ENCODE measurements at regions not wholly inside any gene's neighbourhood (a gene's known extent, or its start where the extent isn't known, plus 50 kb on each side); places are given as distances from the start of the nearest gene placed in this dataset.
"Not testable (repeated sequence)": the region's sequence is repeated elsewhere in the genome, so short reads cannot be mapped to it uniquely, and the experiment has no call there.

- no peak for DNase-seq
Observed at GRCh38 chr14:27278341-27278740, 680.5 kb upstream of the NOVA1 start.

DNA sequence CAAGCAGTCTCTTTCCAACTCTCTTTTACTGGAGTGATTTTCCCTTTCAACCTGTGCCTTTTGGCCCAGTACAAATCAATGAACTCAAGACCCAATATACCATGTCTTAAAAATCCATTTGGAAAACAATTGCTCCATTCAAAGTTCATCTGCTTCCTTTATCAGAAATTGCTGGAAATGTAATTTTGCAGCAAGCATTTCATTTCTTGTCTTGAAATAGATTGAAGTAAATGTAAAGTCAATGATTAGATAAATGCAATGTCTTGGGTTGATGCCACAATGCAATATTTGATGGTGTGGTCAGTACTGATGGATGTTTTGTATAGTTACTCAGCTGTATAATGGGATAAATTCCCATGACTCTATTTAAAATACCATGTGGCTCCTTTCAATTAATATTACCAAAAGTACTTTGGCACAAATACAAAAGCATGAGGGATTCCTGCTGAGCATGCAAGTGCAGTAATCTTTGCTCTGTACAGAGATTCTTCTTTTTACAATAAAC, 707.7 kb upstream of the NOVA1 start:
- no peak for DNase-seq

DNA sequence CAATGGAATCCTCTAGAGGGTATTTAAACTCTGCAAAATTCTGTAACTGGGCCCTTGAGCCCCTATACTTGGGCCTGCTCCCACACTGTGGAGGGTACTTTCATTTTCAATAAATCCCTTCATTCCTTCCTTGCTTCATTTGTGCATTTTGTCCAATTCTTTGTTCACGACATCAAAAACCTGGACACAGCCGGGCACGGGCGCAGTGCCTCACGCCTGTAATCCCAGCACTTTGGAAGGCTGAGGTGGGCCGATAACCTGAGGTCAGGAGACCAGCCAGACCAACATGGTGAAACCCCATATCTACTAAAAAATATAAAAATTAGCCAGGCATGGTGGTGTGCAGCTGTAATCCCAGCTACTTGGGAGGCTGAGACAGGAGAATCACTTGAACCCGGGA, 714.9 kb upstream of the NOVA1 start:
- DNase-seq = not testable (repeated sequence)

GRCh38 chr14:27314231-27314630, 716.4 kb upstream of the NOVA1 start:
- DNase-seq = no peak

GRCh38 chr14:27315477-27315876, 717.6 kb upstream of the NOVA1 start:
- no peak for DNase-seq

DNA sequence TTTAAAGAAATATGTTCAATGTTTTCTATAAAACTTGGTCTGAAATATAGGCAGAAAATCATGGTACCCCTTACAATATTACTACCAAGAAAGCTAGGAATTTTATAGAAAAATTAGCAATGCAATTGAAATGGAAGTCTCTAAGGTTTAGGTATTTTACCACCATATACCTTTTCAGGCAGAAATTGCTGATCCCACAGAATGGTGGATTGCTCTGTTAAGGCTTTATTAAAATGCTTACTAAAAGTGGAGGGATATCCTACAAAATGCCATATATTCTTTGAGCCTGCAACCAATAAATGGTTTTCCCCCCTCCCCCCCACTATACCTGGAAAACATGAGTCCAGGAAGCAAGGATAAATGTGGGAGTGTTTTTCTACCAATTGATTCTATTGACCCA, 718.1 kb upstream of the NOVA1 start:
- no peak for DNase-seq

DNA sequence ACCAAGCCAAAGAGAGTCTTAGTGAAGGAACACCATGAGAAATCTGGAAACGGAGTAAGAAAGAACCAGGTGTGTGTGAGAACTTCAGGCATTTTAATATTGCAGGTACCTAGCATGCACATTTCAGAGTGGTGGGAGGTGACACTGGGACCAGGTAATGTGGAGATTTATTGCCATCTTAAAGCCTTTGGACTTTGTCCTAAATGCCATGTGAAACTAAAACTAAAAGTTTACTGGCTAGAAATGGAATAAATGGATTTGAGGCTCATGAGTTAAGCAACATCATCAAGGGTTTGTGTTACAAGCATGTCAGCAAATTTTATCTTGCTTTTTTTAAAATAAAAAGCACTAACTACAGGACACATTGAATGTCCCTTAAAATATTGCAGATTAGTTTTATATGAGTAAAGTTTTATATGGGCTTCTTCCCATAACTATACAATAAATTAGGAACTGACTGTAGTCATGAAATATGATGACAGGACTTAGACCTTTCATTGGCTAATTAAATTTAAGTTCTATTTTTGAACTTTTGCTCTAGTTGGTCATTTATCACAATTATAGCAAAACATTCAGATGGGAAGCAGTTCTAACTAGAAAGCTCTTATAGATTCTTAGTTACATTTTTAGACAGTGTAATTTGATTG, 721.1 kb upstream of the NOVA1 start:
- no peak for DNase-seq

DNA sequence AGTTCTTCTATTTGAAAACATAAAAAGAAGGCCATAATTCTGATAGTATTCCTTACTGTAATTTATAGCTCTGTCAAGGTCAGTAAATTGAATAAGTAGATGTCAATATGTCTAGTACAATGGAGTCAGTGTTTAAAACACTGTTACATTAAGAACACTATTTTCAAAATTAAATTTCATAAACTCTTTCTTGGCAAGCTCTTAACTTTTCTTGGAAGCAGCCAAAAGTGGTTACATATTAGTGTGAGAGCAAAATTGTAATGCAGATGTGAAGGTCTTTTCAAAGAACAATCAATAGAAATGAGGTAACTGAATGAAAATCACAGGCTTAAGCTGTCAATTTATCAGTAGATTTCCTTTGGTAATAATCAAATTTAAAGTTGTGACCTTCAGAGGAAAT, 722.4 kb upstream of the NOVA1 start:
- DNase-seq = no peak

DNA sequence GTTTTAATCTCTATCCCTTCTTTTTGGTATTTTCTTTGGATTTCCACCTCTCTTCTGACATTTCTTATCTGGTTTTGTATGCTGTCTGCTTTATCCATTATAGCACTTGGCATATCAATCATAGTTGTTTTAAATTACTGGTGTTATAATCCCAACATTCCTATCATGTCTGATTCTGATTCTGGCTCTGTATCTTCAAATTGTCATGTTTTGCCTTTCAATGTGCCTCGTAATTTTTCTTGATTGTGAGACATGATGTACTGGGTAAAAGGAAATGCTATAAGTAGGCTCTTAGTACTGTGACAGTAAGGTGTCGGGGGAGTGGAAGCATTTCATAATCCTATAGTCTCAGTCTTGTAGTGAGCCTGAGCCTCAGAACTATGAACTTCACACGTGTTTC, 729.3 kb upstream of the NOVA1 start:
- DNase-seq = no peak

GRCh38 chr14:27338012-27338411, 740.2 kb upstream of the NOVA1 start:
- DNase-seq = no peak

GRCh38 chr14:27363036-27363435, 765.2 kb upstream of the NOVA1 start:
- not testable (repeated sequence) for DNase-seq

DNA sequence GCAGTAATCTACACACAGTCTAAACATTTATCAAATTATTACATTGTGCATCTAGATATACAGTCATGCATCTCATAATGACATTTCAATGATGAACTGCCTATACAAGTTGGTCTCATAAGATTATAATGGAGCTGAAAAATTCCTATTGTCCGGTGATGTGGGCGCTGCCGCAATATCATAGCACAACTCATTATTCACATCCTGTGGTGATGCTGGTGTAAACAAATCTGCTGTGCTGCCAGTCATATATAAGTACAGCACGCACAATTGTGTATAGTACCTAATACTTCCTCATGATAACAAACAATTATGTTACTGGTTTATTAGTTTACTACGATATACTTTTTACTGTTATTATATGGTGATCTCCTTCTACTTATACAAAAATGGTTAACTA, 768.8 kb upstream of the NOVA1 start:
- DNase-seq = no peak

DNA sequence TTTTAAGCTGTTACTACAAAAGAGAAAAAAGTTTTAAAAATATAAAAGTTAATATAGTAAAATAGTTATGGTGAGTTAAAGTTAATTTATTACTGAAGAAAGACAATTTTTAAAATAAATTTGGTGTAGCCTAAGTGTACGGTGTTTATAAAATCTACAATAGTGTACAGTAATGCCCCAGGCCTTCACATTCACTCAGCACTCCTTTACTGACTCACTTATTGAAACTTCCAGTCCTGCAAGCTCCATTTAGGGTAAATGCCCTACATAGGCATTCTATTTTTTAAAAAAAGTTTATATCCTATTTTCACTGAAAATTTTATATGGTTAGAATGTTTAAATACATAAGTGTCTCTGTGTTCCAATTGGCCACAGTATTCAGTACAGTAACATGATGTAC, 769.5 kb upstream of the NOVA1 start:
- no peak for DNase-seq

DNA sequence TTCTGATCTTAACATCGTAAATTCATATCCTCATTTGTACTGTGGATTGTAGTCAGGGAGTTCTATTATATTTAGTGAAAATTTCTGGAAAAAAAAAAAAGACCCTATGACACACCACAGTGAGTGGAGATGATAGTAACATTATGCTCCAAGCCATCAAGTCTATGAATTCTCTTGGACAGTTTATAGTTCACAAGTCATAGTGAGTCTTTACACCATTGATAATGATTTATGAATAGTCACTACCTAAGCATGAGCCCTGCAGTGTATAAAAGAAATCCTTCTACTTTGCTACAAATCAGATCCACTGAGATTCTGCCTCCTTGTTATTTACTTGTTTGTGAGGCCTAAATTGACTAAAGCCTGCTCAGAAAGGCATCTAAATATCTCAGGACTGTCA, 772.2 kb upstream of the NOVA1 start:
- no peak for DNase-seq

- DNase-seq = no peak
Observed at GRCh38 chr14:27370775-27371174, 772.9 kb upstream of the NOVA1 start.

- DNase-seq = no peak
Observed at GRCh38 chr14:27371209-27371608, 773.4 kb upstream of the NOVA1 start.

GRCh38 chr14:27371868-27372267, 774.0 kb upstream of the NOVA1 start:
- no peak for DNase-seq

GRCh38 chr14:27372771-27373170, 774.9 kb upstream of the NOVA1 start:
- no peak for DNase-seq

- DNase-seq = no peak
Observed at GRCh38 chr14:27384124-27384523, 786.3 kb upstream of the NOVA1 start.

DNA sequence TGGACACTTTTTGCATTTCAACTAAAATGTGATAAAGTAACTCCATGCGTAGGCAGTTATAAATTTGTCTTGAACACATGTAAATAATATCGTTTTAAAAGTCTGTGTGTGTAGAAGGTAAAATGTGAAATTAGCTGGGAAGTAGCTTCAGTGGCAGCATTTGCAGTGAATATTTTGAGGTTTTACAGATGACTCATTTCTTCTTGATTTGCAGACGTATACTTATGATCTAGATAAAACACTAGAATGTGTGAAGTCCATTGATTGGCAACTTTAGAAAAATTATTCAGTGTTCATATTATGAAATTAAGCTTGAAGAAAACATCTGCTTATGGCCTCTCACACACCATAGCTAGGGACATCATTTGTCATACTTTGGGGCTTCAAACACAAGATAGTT, 788.6 kb upstream of the NOVA1 start:
- DNase-seq = no peak

DNA sequence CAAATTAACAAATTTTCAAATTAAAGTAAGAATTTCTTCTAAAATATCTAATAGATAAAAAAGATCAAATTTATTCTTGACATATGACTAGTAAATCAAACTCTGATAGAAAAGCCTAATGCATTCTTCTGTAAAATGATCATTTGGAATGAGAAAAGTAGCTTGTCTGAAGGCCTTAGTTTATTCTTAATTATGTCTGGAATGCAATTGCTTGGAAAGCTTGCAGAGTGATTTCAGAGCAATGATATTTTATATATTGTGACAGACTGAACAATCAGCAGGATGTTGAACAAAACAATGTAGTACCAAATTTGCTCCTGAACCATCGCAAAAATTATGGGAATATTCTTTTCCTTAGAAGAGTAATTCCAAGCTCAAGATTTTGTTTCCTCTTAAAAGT, 789.6 kb upstream of the NOVA1 start:
- DNase-seq = no peak

DNA sequence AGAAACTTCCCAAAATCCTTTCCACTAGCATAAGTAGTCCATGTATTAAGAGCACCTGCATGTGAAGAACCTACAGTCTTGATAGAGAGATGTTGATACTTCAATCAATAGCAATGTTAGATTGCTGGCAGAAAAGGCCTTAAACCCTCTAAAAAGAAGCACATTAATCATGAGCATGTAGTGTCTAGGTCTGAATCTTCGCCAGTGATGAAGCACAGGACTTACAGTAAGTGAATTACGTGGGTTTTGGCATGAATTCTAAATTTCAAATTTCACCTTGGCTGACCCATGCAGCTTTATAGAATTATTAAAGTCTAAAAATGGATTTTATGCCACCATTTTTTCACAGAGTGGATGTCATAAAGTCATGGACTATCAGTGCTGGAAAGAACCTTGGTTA, 791.6 kb upstream of the NOVA1 start:
- no peak for DNase-seq

- no peak for DNase-seq
Observed at GRCh38 chr14:27390155-27390554, 792.3 kb upstream of the NOVA1 start.

- no peak for DNase-seq
Observed at GRCh38 chr14:27391331-27391730, 793.5 kb upstream of the NOVA1 start.

- no peak for DNase-seq
Observed at GRCh38 chr14:27392153-27392552, 794.3 kb upstream of the NOVA1 start.

DNA sequence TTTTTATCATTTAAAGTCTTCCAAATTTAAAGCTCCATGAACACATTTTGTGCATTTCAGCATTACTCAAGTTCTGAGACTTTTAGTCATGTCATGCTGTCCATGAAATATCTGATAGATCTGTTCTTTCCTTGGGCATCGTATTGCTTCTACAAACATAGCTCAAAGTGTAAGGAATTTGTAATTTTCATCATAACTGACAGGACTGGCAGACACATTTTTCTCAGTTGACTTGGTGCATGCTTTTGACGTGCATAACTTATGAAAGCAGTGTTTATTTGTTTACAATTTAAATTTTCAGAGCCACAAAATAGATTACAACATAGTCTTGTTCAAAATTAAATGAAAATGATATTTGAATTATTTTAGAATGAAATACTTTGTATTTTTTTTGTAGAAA, 812.1 kb upstream of the NOVA1 start:
- no peak for DNase-seq
